ENCODE measurements at regions not wholly inside any gene's neighbourhood (a gene's known extent, or its start where the extent isn't known, plus 50 kb on each side); places are given as distances from the start of the nearest gene placed in this dataset.

- Mint-ChIP-seq H3K9me3 (peaks cover 5% of the 10 kb centered on the region), H3K4me3 (no peak overlapping the region), H3K4me1 (no peaks in the 10 kb centered on the region), H3K27me3 (no peaks in the 10 kb centered on the region), H3K27ac (no peak overlapping the region), H3K36me3 (no peaks in the 10 kb centered on the region)
- no peak for DNase-seq
These were observed 646.7 kb upstream of the FOXG1 start for GRCh38 chr14:28119849-28120248.

- DNase-seq: no peak
- no peaks in the 10 kb centered on the region for H3K36me3 Mint-ChIP-seq
- H3K4me3 Mint-ChIP-seq: no peak overlapping the region
- no peak overlapping the region for H3K27ac Mint-ChIP-seq
- H3K27me3 Mint-ChIP-seq: no peaks in the 10 kb centered on the region
- H3K4me1 Mint-ChIP-seq: no peaks in the 10 kb centered on the region
- H3K9me3 Mint-ChIP-seq: peaks cover 5% of the 10 kb centered on the region
These were observed 646.2 kb upstream of the FOXG1 start for GRCh38 chr14:28120391-28120790.

GRCh38 chr14:28121512-28122297 lies 644.9 kb upstream of the FOXG1 start:
- Mint-ChIP-seq H3K4me1 (no peaks in the 10 kb centered on the region), H3K9me3 (peaks cover 5% of the 10 kb centered on the region), H3K4me3 (no peak overlapping the region), H3K27ac (no peak overlapping the region), H3K27me3 (no peaks in the 10 kb centered on the region), H3K36me3 (no peaks in the 10 kb centered on the region)
- DNase-seq: no peak

GRCh38 chr14:28130610-28131284 lies 635.8 kb upstream of the FOXG1 start:
- no peaks in the 10 kb centered on the region for H3K4me1 Mint-ChIP-seq
- H3K4me3 Mint-ChIP-seq: no peak overlapping the region
- DNase-seq: no peak
- H3K36me3 Mint-ChIP-seq: no peaks in the 10 kb centered on the region
- H3K27me3 Mint-ChIP-seq: no peaks in the 10 kb centered on the region
- peaks cover 14% of the 10 kb centered on the region for H3K9me3 Mint-ChIP-seq
- no peak overlapping the region for H3K27ac Mint-ChIP-seq

- H3K27ac Mint-ChIP-seq: no peak overlapping the region
- no peaks in the 10 kb centered on the region for H3K36me3 Mint-ChIP-seq
- H3K27me3 Mint-ChIP-seq: no peaks in the 10 kb centered on the region
- DNase-seq: no peak
- peaks cover 10% of the 10 kb centered on the region for H3K9me3 Mint-ChIP-seq
- H3K4me3 Mint-ChIP-seq: no peak overlapping the region
- H3K4me1 Mint-ChIP-seq: no peaks in the 10 kb centered on the region
These were observed 628.2 kb upstream of the FOXG1 start for GRCh38 chr14:28138341-28138740.

- no peak overlapping the region for H3K27ac Mint-ChIP-seq
- H3K4me3 Mint-ChIP-seq: no peak overlapping the region
- peaks cover 2% of the 10 kb centered on the region for H3K9me3 Mint-ChIP-seq
- H3K27me3 Mint-ChIP-seq: no peaks in the 10 kb centered on the region
- H3K36me3 Mint-ChIP-seq: no peaks in the 10 kb centered on the region
- no peak for DNase-seq
- H3K4me1 Mint-ChIP-seq: no peaks in the 10 kb centered on the region
These were observed 624.9 kb upstream of the FOXG1 start for GRCh38 chr14:28141662-28142061.

GRCh38 chr14:28142400-28143015 lies 624.1 kb upstream of the FOXG1 start:
- Mint-ChIP-seq H3K27ac (no peak overlapping the region), H3K36me3 (no peaks in the 10 kb centered on the region), H3K4me3 (no peak overlapping the region), H3K4me1 (no peaks in the 10 kb centered on the region), H3K9me3 (peaks cover 4% of the 10 kb centered on the region), H3K27me3 (no peaks in the 10 kb centered on the region)
- no peak for DNase-seq

GRCh38 chr14:28143316-28143715 lies 623.3 kb upstream of the FOXG1 start:
- H3K36me3 Mint-ChIP-seq: no peaks in the 10 kb centered on the region
- no peaks in the 10 kb centered on the region for H3K4me1 Mint-ChIP-seq
- no peak overlapping the region for H3K4me3 Mint-ChIP-seq
- peaks cover 4% of the 10 kb centered on the region for H3K9me3 Mint-ChIP-seq
- H3K27me3 Mint-ChIP-seq: no peaks in the 10 kb centered on the region
- DNase-seq: no peak
- no peak overlapping the region for H3K27ac Mint-ChIP-seq

GRCh38 chr14:28151926-28152325 lies 614.7 kb upstream of the FOXG1 start:
- H3K9me3 Mint-ChIP-seq: peaks cover 5% of the 10 kb centered on the region
- H3K4me1 Mint-ChIP-seq: no peaks in the 10 kb centered on the region
- H3K4me3 Mint-ChIP-seq: no peak overlapping the region
- H3K27ac Mint-ChIP-seq: no peak overlapping the region
- H3K36me3 Mint-ChIP-seq: no peaks in the 10 kb centered on the region
- DNase-seq: no peak
- H3K27me3 Mint-ChIP-seq: no peaks in the 10 kb centered on the region

GRCh38 chr14:28152453-28153044 lies 614.0 kb upstream of the FOXG1 start:
- Mint-ChIP-seq H3K27me3 (no peaks in the 10 kb centered on the region), H3K36me3 (no peaks in the 10 kb centered on the region), H3K9me3 (peaks cover 3% of the 10 kb centered on the region), H3K27ac (no peak overlapping the region), H3K4me3 (no peak overlapping the region), H3K4me1 (no peaks in the 10 kb centered on the region)
- no peak for DNase-seq

- H3K36me3 Mint-ChIP-seq: no peaks in the 10 kb centered on the region
- no peaks in the 10 kb centered on the region for H3K27me3 Mint-ChIP-seq
- peaks cover under 1% of the 10 kb centered on the region for H3K9me3 Mint-ChIP-seq
- DNase-seq: no peak
- H3K4me1 Mint-ChIP-seq: no peaks in the 10 kb centered on the region
- no peak overlapping the region for H3K4me3 Mint-ChIP-seq
- no peak overlapping the region for H3K27ac Mint-ChIP-seq
These were observed 609.2 kb upstream of the FOXG1 start for GRCh38 chr14:28157289-28157869.

GRCh38 chr14:28157887-28158791 lies 608.4 kb upstream of the FOXG1 start:
- H3K9me3 Mint-ChIP-seq: peaks cover 2% of the 10 kb centered on the region
- DNase-seq: no peak
- no peaks in the 10 kb centered on the region for H3K27me3 Mint-ChIP-seq
- H3K4me1 Mint-ChIP-seq: no peaks in the 10 kb centered on the region
- no peak overlapping the region for H3K27ac Mint-ChIP-seq
- H3K4me3 Mint-ChIP-seq: no peak overlapping the region
- no peaks in the 10 kb centered on the region for H3K36me3 Mint-ChIP-seq

- Mint-ChIP-seq H3K36me3 (no peaks in the 10 kb centered on the region), H3K4me3 (no peak overlapping the region), H3K27ac (no peak overlapping the region), H3K4me1 (no peaks in the 10 kb centered on the region), H3K27me3 (no peaks in the 10 kb centered on the region), H3K9me3 (peaks cover 2% of the 10 kb centered on the region)
- DNase-seq: no peak
These were observed 605.5 kb upstream of the FOXG1 start for GRCh38 chr14:28161040-28161439.

- peaks cover 4% of the 10 kb centered on the region for H3K9me3 Mint-ChIP-seq
- no peaks in the 10 kb centered on the region for H3K27me3 Mint-ChIP-seq
- DNase-seq: no peak
- H3K4me3 Mint-ChIP-seq: no peak overlapping the region
- H3K36me3 Mint-ChIP-seq: no peaks in the 10 kb centered on the region
- no peaks in the 10 kb centered on the region for H3K4me1 Mint-ChIP-seq
- no peak overlapping the region for H3K27ac Mint-ChIP-seq
These were observed 603.4 kb upstream of the FOXG1 start for GRCh38 chr14:28163233-28163632.

Data from activated naive CD8-positive, alpha-beta T cell treated with anti-CD3 and anti-CD28 coated beads for 36 hours (primary cell).